ENCODE measurements at regions not wholly inside any gene's neighbourhood (a gene's known extent, or its start where the extent isn't known, plus 50 kb on each side); places are given as distances from the start of the nearest gene placed in this dataset.
"Not testable (repeated sequence)": the region's sequence is repeated elsewhere in the genome, so short reads cannot be mapped to it uniquely, and the experiment has no call there.

DNA sequence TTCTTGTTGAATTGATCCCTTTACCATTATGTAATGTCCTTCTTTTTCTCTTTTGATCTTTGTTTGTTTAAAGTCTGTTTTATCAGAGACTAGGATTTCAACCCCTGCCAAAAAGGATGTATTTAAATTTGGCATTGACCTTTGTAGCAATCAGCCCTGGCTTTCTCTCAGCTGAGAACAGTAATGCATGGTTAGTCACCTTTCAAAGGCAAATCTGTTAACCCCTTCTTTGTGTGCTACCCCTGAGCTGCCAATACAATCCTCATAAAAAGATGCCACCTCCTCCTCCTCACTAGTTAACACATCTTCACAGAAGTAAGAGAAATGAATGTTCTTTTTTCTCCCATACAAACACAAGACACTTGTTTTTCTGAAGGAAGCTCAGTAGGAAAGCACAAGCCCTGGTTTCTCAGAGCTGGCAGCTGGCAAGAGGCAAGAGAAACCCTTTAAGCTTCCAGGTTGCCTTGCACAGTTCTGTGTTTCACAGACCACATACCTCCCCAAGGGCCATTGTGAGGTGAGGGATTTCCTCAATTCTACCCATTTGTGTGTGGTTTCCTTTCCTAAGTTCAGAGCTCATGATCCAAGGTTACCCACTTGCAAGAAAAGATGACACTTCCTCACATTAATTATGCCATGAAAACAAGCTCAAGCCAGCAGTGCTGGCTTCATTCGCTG, 122.6 kb downstream of the RCHY1 start:
- no TSS peak for BruUV-seq (replicated peaks)
- intact Hi-C loops (cut with micrococcal nuclease; ENCODE audit: unreplicated experiment) (no loop called here), in situ Hi-C loops (cut with HindIII; ENCODE audit: extremely low pct_ligation_motif_present, low pct_unique_long_range_greater_than_20kb) (no loop called here)
- no peaks in the 10 kb centered on the region for H4K20me1 ChIP-seq (ENCODE audit: insufficient read depth, low read length)
- no peaks in the 10 kb centered on the region for H3K79me2 ChIP-seq (ENCODE audit: insufficient read depth, low read length)
- POLR2A ChIA-PET: no interaction called here
- no peak overlapping the region for H2AFZ ChIP-seq (ENCODE audit: low read length)
- H3K9me3 ChIP-seq (ENCODE audit: low read length): no peaks in the 10 kb centered on the region
- ATAC-seq (no peak), FAIRE-seq (peak; percentile 47), DNase-seq (ENCODE audit: low spot score) (no peak)
- H3K27ac ChIP-seq (ENCODE audit: extremely low read length, insufficient read depth, low read length): no peak overlapping the region
- H3K36me3 ChIP-seq (replicated peaks in 1 of 2; ENCODE audit: control insufficient read depth in 1 of 2, insufficient read depth in 2 of 2, low read length in 2 of 2): no peaks in the 10 kb centered on the region
- WGBS (ENCODE audit: low lambda C conversion rate): 75% methylated on average over 1 of the region's 1 CpG
- H3K4me1 ChIP-seq (ENCODE audit: insufficient read depth, low read length): peaks cover 7% of the 10 kb centered on the region
- TF ChIP-seq ZNF652 (CRISPR knock-in tag; IDR thresholded peaks at IDR 0.05; ENCODE audit: borderline replicate concordance, low read depth): peak; percentile 68
- TF ChIP-seq, protein P1, sequence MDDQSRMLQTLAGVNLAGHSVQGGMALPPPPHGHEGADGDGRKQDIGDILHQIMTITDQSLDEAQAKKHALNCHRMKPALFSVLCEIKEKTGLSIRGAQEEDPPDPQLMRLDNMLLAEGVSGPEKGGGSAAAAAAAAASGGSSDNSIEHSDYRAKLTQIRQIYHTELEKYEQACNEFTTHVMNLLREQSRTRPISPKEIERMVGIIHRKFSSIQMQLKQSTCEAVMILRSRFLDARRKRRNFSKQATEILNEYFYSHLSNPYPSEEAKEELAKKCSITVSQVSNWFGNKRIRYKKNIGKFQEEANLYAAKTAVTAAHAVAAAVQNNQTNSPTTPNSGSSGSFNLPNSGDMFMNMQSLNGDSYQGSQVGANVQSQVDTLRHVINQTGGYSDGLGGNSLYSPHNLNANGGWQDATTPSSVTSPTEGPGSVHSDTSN (CRISPR knock-in tag; IDR thresholded peaks at IDR 0.05; ENCODE audit: borderline replicate concordance): no peak
- TF ChIP-seq, protein P2, sequence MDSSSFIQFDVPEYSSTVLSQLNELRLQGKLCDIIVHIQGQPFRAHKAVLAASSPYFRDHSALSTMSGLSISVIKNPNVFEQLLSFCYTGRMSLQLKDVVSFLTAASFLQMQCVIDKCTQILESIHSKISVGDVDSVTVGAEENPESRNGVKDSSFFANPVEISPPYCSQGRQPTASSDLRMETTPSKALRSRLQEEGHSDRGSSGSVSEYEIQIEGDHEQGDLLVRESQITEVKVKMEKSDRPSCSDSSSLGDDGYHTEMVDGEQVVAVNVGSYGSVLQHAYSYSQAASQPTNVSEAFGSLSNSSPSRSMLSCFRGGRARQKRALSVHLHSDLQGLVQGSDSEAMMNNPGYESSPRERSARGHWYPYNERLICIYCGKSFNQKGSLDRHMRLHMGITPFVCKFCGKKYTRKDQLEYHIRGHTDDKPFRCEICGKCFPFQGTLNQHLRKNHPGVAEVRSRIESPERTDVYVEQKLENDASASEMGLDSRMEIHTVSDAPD (CRISPR knock-in tag; IDR thresholded peaks at IDR 0.05): no peak
- CTCF ChIA-PET (ENCODE audit: low intra/inter-chr PET ratio, low total read pairs): no interaction called here
- H3K27me3 ChIP-seq (ENCODE audit: control insufficient read depth in 1 of 2, insufficient read depth in 2 of 2, low read length in 2 of 2): peaks cover 0 to 4% of the 10 kb centered on the region in 2 experiments; a peak in 1 of 5 replicates
- H3K4me3 ChIP-seq (replicated peaks in 1 of 3; ENCODE audit: insufficient read depth in 1 of 3, low read depth in 2 of 3, low read length in 3 of 3): no peak overlapping the region
- no peak overlapping the region for H3K4me2 ChIP-seq (ENCODE audit: low read depth, low read length)
- no peak overlapping the region for H3K9ac ChIP-seq (ENCODE audit: insufficient read depth, low read depth, low read length)

DNA sequence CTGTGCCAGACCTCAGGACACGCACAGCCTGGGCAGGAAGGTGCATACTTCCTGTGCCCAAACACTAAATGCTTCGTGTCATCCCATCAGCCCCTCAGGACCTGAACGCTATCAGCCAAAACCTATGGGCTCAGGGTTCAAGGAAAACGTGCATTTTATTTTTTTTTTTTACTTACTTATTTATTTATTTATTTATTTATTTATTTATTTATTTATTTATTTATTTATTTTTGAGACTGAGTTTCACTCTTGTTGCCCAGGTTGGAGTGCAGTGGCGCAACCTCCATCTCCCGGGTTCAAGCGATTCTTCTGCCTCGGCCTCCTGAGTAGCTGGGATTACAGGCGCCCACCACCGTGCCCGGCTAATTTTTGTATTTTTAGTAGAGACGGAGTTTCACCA, 127.8 kb downstream of the RCHY1 start:
- WGBS (ENCODE audit: low lambda C conversion rate): 44% methylated on average over 12 of the region's 12 CpGs
- H3K27me3 ChIP-seq (ENCODE audit: control insufficient read depth in 1 of 2, insufficient read depth in 2 of 2, low read length in 2 of 2); H4K20me1 ChIP-seq (ENCODE audit: insufficient read depth, low read length); intact Hi-C loops (cut with micrococcal nuclease; ENCODE audit: unreplicated experiment); BruUV-seq (replicated peaks); H3K79me2 ChIP-seq (ENCODE audit: insufficient read depth, low read length); CTCF ChIA-PET (ENCODE audit: low intra/inter-chr PET ratio, low total read pairs); FAIRE-seq; DNase-seq (ENCODE audit: low spot score); POLR2A ChIA-PET; H3K4me1 ChIP-seq (ENCODE audit: insufficient read depth, low read length); H3K4me2 ChIP-seq (ENCODE audit: low read depth, low read length); H3K27ac ChIP-seq (ENCODE audit: extremely low read length, insufficient read depth, low read length); H3K4me3 ChIP-seq (replicated peaks in 1 of 3; ENCODE audit: insufficient read depth in 1 of 3, low read depth in 2 of 3, low read length in 3 of 3); H2AFZ ChIP-seq (ENCODE audit: low read length); H3K9me3 ChIP-seq (ENCODE audit: low read length); ATAC-seq; H3K9ac ChIP-seq (ENCODE audit: insufficient read depth, low read depth, low read length); H3K36me3 ChIP-seq (replicated peaks in 1 of 2; ENCODE audit: control insufficient read depth in 1 of 2, insufficient read depth in 2 of 2, low read length in 2 of 2); in situ Hi-C loops (cut with HindIII; ENCODE audit: extremely low pct_ligation_motif_present, low pct_unique_long_range_greater_than_20kb): not testable (repeated sequence)
